ENCODE measurements at regions not wholly inside any gene's neighbourhood (a gene's known extent, or its start where the extent isn't known, plus 50 kb on each side); places are given as distances from the start of the nearest gene placed in this dataset.

- no peak for TF ChIP-seq CTCF (IDR thresholded peaks at IDR 0.05)
- no peak for TF ChIP-seq ZFX (IDR thresholded peaks at IDR 0.05; ENCODE audit: borderline replicate concordance)
Observed at GRCh38 chr21:36207577-36208320, 51.1 kb downstream of the DOP1B start.

Data from 22Rv1 (cell line).